ENCODE measurements at regions not wholly inside any gene's neighbourhood (a gene's known extent, or its start where the extent isn't known, plus 50 kb on each side); places are given as distances from the start of the nearest gene placed in this dataset.

DNA sequence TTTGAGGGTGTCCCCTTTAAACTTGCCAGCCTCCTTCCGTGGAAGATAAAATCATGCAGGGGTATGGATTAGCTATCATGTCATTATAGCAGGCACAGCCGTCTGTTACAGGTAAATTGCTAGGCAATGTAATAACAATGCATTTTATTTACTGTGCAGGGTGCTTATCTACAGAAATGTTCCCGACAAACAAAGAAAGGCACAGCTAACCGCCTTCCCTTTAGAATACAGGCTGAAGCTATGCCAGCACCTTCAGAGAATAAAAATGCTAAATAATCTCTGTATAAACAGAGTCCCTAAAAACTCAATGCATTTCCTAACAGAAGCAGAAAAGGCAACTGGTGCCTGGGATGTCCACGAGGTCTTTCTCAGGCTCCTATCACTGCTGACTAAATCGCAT, 239.2 kb downstream of the SPTSSA start:
- TF ChIP-seq, protein P1, sequence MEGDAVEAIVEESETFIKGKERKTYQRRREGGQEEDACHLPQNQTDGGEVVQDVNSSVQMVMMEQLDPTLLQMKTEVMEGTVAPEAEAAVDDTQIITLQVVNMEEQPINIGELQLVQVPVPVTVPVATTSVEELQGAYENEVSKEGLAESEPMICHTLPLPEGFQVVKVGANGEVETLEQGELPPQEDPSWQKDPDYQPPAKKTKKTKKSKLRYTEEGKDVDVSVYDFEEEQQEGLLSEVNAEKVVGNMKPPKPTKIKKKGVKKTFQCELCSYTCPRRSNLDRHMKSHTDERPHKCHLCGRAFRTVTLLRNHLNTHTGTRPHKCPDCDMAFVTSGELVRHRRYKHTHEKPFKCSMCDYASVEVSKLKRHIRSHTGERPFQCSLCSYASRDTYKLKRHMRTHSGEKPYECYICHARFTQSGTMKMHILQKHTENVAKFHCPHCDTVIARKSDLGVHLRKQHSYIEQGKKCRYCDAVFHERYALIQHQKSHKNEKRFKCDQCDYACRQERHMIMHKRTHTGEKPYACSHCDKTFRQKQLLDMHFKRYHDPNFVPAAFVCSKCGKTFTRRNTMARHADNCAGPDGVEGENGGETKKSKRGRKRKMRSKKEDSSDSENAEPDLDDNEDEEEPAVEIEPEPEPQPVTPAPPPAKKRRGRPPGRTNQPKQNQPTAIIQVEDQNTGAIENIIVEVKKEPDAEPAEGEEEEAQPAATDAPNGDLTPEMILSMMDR (IDR thresholded peaks at IDR 0.05), result no peak
- TF ChIP-seq EP300 (IDR thresholded peaks at IDR 0.05), result no peak
